ENCODE measurements at regions not wholly inside any gene's neighbourhood (a gene's known extent, or its start where the extent isn't known, plus 50 kb on each side); places are given as distances from the start of the nearest gene placed in this dataset.

- H3K4me3 Mint-ChIP-seq: no peak overlapping the region
- ATAC-seq (ENCODE audit: poor library complexity): no peak
- H3K27me3 Mint-ChIP-seq: no peaks in the 10 kb centered on the region
- Histone ChIP-seq H3K4me3 (ENCODE audit: low read length) (no peak overlapping the region), H3K9me3 (ENCODE audit: control insufficient read depth in 1 of 2, insufficient read depth in 1 of 2, low read length in 2 of 2) (no peaks in the 10 kb centered on the region), H3K4me1 (ENCODE audit: insufficient read depth, low read length) (no peaks in the 10 kb centered on the region), H3K27me3 (ENCODE audit: control insufficient read depth in 1 of 2, insufficient read depth in 2 of 2, low read length in 2 of 2) (no peaks in the 10 kb centered on the region), H3K27ac (ENCODE audit: low read depth in 1 of 2, low read length in 2 of 2) (no peak overlapping the region), H3K36me3 (ENCODE audit: insufficient read depth, low read length) (no peaks in the 10 kb centered on the region)
- H3K4me1 Mint-ChIP-seq (ENCODE audit: low read depth): no peaks in the 10 kb centered on the region
- POLR2A ChIA-PET: no interaction called here
- H3K9me3 Mint-ChIP-seq: peaks cover 5% of the 10 kb centered on the region
- no peak for DNase-seq
- CTCF ChIA-PET: no interaction called here
- H3K27ac Mint-ChIP-seq: no peak overlapping the region
- TF ChIP-seq CTCF (IDR thresholded peaks at IDR 0.05): no peak
- no peaks in the 10 kb centered on the region for H3K36me3 Mint-ChIP-seq (ENCODE audit: low read depth)
- intact Hi-C loops (cut with DNase I, micrococcal nuclease): no loop called here
Measured at GRCh38 chr5:125365747-125366146, 619.3 kb upstream of the ZNF608 start.

- DNase-seq (no peak), ATAC-seq (ENCODE audit: poor library complexity) (no peak)
- no peak overlapping the region for H3K4me3 Mint-ChIP-seq
- H3K27ac Mint-ChIP-seq: no peak overlapping the region
- H3K9me3 ChIP-seq (ENCODE audit: control insufficient read depth in 1 of 2, insufficient read depth in 1 of 2, low read length in 2 of 2): no peaks in the 10 kb centered on the region
- H3K27me3 Mint-ChIP-seq: no peaks in the 10 kb centered on the region
- no peak overlapping the region for H3K4me3 ChIP-seq (ENCODE audit: low read length)
- H3K27ac ChIP-seq (ENCODE audit: low read depth in 1 of 2, low read length in 2 of 2): no peak overlapping the region
- CTCF ChIA-PET: no interaction called here
- POLR2A ChIA-PET: no interaction called here
- peaks cover 5% of the 10 kb centered on the region for H3K9me3 Mint-ChIP-seq
- intact Hi-C loops (cut with DNase I, micrococcal nuclease): no loop called here
- H3K27me3 ChIP-seq (ENCODE audit: control insufficient read depth in 1 of 2, insufficient read depth in 2 of 2, low read length in 2 of 2): no peaks in the 10 kb centered on the region
- no peaks in the 10 kb centered on the region for H3K4me1 Mint-ChIP-seq (ENCODE audit: low read depth)
- no peaks in the 10 kb centered on the region for H3K36me3 ChIP-seq (ENCODE audit: insufficient read depth, low read length)
- TF ChIP-seq CTCF (IDR thresholded peaks at IDR 0.05): no peak
- H3K4me1 ChIP-seq (ENCODE audit: insufficient read depth, low read length): no peaks in the 10 kb centered on the region
- H3K36me3 Mint-ChIP-seq (ENCODE audit: low read depth): no peaks in the 10 kb centered on the region
Measured at GRCh38 chr5:125367702-125368101, 621.3 kb upstream of the ZNF608 start.

GRCh38 chr5:125370461-125371205 lies 624.2 kb upstream of the ZNF608 start:
- Histone ChIP-seq H3K4me1 (ENCODE audit: insufficient read depth, low read length) (no peaks in the 10 kb centered on the region), H3K36me3 (ENCODE audit: insufficient read depth, low read length) (no peaks in the 10 kb centered on the region), H3K27me3 (ENCODE audit: control insufficient read depth in 1 of 2, insufficient read depth in 2 of 2, low read length in 2 of 2) (no peaks in the 10 kb centered on the region), H3K9me3 (ENCODE audit: control insufficient read depth in 1 of 2, insufficient read depth in 1 of 2, low read length in 2 of 2) (no peaks in the 10 kb centered on the region), H3K27ac (ENCODE audit: low read depth in 1 of 2, low read length in 2 of 2) (no peak overlapping the region), H3K4me3 (ENCODE audit: low read length) (no peak overlapping the region)
- Mint-ChIP-seq H3K4me1 (ENCODE audit: low read depth) (no peaks in the 10 kb centered on the region), H3K27me3 (no peaks in the 10 kb centered on the region), H3K4me3 (no peak overlapping the region), H3K9me3 (peaks cover 5% of the 10 kb centered on the region), H3K27ac (no peak overlapping the region), H3K36me3 (ENCODE audit: low read depth) (no peaks in the 10 kb centered on the region)
- intact Hi-C loops (cut with DNase I, micrococcal nuclease): no loop called here
- CTCF ChIA-PET: no interaction called here
- DNase-seq (no peak), ATAC-seq (ENCODE audit: poor library complexity) (no peak)
- POLR2A ChIA-PET: no interaction called here
- TF ChIP-seq CTCF (IDR thresholded peaks at IDR 0.05): no peak

Data from CD4-positive, alpha-beta T cell (primary cell).